Pancreas (tissue), 10 donors: ENCODE measurements at regions not wholly inside any gene's neighbourhood (a gene's known extent, or its start where the extent isn't known, plus 50 kb on each side); places are given as distances from the start of the nearest gene placed in this dataset.

Experiments used
- ATAC-seq, 4 donors: fragments of 200-7000 bp; cut with Tn5 transposase; one replicate each; pipeline versions ENCODE4 v1.8.0 to v1.9.1; 2020; ENCODE audit warnings: mild to moderate bottlenecking in 4 of 4, moderate library complexity in 4 of 4
- DNase-seq, 6 donors: peaks; one replicate each; pipeline ENCODE4 v3.0.0-alpha.2; 2020
- FAIRE-seq: peaks from 2 replicates; lab custom pipeline; 2012; peaks lifted over from hg19 to GRCh38; lab: Jason Lieb, UNC
- H3K27ac ChIP-seq, 4 donors: fragments of 200-600 bp; sonication (generic); 1 replicate in 3 of 4; 2 replicates in 1 of 4; pipeline versions ENCODE4 v1.5.0 to v1.8.0; 2020
- H3K27me3 ChIP-seq, 4 donors: fragments of 200-600 bp; one replicate each; pipeline ENCODE4 v1.8.0; 2021
- H3K36me3 ChIP-seq, 3 donors: fragments of 200-600 bp; sonication (generic) in 1 of 3; one replicate each; pipeline versions ENCODE4 v1.5.0 to v1.8.0; 2020 to 2021
- H3K4me1 ChIP-seq, 3 donors: fragments of 200-600 bp; one replicate each; pipeline ENCODE4 v1.8.0; 2021
- H3K4me3 ChIP-seq, 4 donors: fragments of 200-600 bp; sonication (generic) in 2 of 4; one replicate each; pipeline versions ENCODE4 v1.5.0 to v1.8.0; 2020 to 2021
- H3K9me3 ChIP-seq, 4 donors: fragments of 200-600 bp; one replicate each; pipeline ENCODE4 v1.8.0; 2021
- WGBS, 2 donors: extraction: QIAGEN DNeasy Blood & Tissue Kit; methylation state at CpG; one replicate each; pipeline ENCODE4 v1.1.7; 2013; 5-methylcytosine and 5-hydroxymethylcytosine counted together
- intact Hi-C, 3 donors: fragments of 100-400 bp; cut with DNase I; formaldehyde crosslinking; loops; one replicate each; pipeline versions ENCODE4 v1.11.1 to v1.14.2; 2022
- TF ChIP-seq, protein P1 (sequence below), 4 donors: fragments of 200-600 bp; sonication (generic) in 3 of 4; IDR thresholded peaks; one replicate each; pipeline versions ENCODE4 v1.5.0 to v1.8.0; 2021; ENCODE audit warnings: antibody characterized with exemption in 4 of 4
- donor health status: healthy with polysubstance abuse.
- donor health status: DM: no; HTN: no; CAD: no; lungs with moderate emphysema.
- donor health status: DM: no; HTN: no; CAD: no.
- donor health status: control.
- donor health status: control.
- donor health status: Bipolar disorder and iron deficiency.
- donor health status: DM: yes; HTN: yes; CAD: no.
- donor health status: DM: no; HTN: no; CAD: no.
- donor health status: DM: no; HTN: no; CAD: no.
- donor health status: DM: yes; HTN: yes; CAD: no.

DNA sequence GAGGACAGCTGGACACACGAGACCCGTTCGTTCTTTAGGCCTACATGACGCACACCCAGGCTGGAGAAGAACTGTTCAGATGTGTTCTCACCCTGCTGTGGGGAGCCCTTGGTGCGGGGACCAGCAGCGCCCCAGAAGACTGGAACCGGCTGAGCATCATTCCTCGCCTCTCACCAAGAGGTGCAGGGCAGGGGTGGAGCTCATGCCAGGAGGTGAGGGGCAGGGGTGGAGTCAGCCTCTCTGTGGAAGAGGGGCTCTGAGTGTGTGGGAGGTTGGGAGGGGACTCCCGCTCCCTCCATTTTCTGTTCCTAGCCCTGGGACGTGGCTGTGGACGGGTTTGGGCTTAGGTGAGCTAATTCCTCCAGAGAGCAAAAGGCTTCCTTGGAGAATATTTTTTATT is 66.0 kb upstream of the SHH start:
- no peaks in the 10 kb centered on the region for H3K4me1 ChIP-seq
- WGBS, 2 donors: 78% methylated on average over 11 of the region's 11 CpGs
- ATAC-seq: no peak
- no peaks in the 10 kb centered on the region for H3K27me3 ChIP-seq
- H3K27ac ChIP-seq: no peak overlapping the region
- intact Hi-C loops: no loop called here
- H3K4me3 ChIP-seq: no peak overlapping the region
- FAIRE-seq: no peak
- no peaks in the 10 kb centered on the region for H3K9me3 ChIP-seq
- TF ChIP-seq, protein P1, sequence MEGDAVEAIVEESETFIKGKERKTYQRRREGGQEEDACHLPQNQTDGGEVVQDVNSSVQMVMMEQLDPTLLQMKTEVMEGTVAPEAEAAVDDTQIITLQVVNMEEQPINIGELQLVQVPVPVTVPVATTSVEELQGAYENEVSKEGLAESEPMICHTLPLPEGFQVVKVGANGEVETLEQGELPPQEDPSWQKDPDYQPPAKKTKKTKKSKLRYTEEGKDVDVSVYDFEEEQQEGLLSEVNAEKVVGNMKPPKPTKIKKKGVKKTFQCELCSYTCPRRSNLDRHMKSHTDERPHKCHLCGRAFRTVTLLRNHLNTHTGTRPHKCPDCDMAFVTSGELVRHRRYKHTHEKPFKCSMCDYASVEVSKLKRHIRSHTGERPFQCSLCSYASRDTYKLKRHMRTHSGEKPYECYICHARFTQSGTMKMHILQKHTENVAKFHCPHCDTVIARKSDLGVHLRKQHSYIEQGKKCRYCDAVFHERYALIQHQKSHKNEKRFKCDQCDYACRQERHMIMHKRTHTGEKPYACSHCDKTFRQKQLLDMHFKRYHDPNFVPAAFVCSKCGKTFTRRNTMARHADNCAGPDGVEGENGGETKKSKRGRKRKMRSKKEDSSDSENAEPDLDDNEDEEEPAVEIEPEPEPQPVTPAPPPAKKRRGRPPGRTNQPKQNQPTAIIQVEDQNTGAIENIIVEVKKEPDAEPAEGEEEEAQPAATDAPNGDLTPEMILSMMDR (IDR thresholded peaks at IDR 0.05): no peak
- no peaks in the 10 kb centered on the region for H3K36me3 ChIP-seq
- no peak for DNase-seq

DNA sequence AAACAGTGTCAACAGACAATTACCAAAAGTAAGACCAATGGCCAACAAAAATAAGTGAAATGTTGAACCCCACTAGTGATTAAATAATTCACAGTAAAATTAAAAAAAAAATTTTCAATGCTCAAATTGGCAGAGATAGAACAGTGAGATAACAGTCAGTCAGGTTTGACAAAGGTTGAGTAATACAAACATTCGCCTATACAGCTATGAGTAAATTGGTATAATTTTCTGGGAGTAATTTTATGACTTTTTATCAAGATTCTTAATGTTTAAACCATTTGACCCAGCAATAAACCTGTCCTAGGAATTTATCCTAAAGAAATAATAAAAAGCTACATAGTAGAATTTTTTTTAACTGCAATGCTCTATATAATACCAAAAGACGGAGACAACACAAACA is 64.9 kb upstream of the SHH start:
- DNase-seq (no peak), ATAC-seq (no peak), FAIRE-seq (no peak)
- Histone ChIP-seq H3K4me3 (no peak overlapping the region), H3K27me3 (no peaks in the 10 kb centered on the region), H3K9me3 (no peaks in the 10 kb centered on the region), H3K36me3 (no peaks in the 10 kb centered on the region), H3K27ac (no peak overlapping the region), H3K4me1 (no peaks in the 10 kb centered on the region)
- TF ChIP-seq, protein P1 (IDR thresholded peaks at IDR 0.05): no peak
- 54 to 61% methylated on average over 2 of the region's 2 CpGs for WGBS, 2 donors
- intact Hi-C loops: no loop called here

DNA sequence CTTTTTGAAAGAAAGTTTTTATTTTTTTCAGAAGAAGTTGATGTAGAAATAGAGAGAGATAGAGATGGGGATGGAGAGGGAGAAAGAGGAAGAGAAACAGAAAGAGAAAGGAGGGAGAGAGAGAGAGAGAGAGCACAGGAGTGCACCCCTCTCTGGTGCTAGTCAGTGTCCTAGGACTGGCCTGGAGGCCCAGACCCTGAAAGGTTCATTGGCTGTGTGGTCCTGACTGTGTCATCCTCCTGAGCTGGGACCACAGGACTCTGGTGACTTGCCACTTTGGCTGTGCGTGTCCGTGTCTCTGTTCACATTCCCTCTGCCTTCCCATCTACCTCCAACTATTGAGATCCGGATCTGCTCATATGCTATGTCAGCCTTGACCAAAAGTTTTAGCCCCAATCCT is 62.1 kb upstream of the SHH start:
- 87 to 98% methylated on average over 3 of the region's 3 CpGs for WGBS, 2 donors
- Histone ChIP-seq H3K9me3 (no peaks in the 10 kb centered on the region), H3K4me1 (no peaks in the 10 kb centered on the region), H3K27ac (no peak overlapping the region), H3K27me3 (no peaks in the 10 kb centered on the region), H3K4me3 (no peak overlapping the region), H3K36me3 (no peaks in the 10 kb centered on the region)
- DNase-seq (no peak), FAIRE-seq (no peak), ATAC-seq (no peak)
- TF ChIP-seq, protein P1 (IDR thresholded peaks at IDR 0.05): no peak
- intact Hi-C loops: no loop called here

DNA sequence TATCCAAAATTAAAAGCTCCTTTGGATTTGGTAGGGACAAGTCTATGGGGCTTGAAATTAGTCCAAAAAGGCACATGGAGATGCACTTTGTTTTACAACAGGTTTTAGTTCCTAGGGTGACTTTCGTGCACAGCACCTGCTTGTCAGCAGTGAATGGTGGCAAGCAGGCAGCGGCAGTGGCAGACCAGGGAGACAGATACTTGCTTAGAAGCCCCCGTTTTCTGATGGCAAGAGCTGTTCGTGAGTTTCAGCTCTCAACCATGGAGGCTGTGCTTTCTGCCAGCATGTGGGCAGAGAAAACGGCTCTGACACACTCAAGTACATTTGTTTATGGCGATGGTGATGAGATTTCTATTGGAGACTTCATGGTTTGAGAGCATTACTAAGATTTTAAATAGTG is 61.7 kb upstream of the SHH start:
- no peaks in the 10 kb centered on the region for H3K36me3 ChIP-seq
- H3K27ac ChIP-seq: no peak overlapping the region
- DNase-seq (no peak), FAIRE-seq (no peak), ATAC-seq (no peak)
- no peak overlapping the region for H3K4me3 ChIP-seq
- H3K27me3 ChIP-seq: no peaks in the 10 kb centered on the region
- WGBS, 2 donors: 59 to 71% methylated on average over 6 of the region's 6 CpGs
- intact Hi-C loops: no loop called here
- H3K9me3 ChIP-seq: no peaks in the 10 kb centered on the region
- no peaks in the 10 kb centered on the region for H3K4me1 ChIP-seq
- TF ChIP-seq, protein P1 (IDR thresholded peaks at IDR 0.05): no peak

DNA sequence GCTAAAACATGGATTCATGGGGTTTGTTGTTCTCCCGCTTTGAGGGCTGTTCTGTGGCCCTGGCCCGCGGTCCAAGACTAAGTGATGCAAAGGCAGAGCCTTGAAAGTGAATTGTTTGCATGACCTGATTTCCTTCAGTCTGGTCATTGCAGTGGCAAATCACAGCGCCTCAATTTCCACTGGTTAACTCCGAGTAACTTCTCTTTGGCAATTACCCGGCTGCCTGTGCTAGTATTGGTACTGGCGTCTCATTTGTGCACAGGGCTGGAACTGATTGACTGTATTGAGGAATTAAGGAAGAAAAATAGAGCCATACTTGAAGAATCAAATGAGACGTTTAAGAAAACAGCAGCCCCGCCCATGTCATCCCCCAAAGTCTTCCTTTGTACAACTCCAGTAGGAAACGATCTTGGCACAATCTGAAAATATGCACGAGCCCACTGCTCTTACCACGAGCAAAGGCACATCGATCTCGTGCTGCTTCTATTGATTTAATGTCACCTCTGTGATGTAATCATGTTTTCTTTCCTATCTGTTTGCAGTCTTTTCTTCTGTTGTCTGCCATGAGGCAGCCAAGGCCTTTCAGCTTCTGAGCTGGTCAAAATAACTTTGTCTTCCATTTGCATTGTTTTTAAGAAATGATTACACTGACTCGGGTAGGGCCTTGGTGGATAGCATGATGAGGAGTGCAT is 60.6 kb upstream of the SHH start:
- no peak for FAIRE-seq
- Histone ChIP-seq H3K27ac (no peak overlapping the region), H3K4me3 (no peak overlapping the region), H3K36me3 (no peaks in the 10 kb centered on the region), H3K9me3 (no peaks in the 10 kb centered on the region), H3K27me3 (no peaks in the 10 kb centered on the region), H3K4me1 (no peaks in the 10 kb centered on the region)
- TF ChIP-seq, protein P1 (IDR thresholded peaks at IDR 0.05): no peak
- intact Hi-C loops: no loop called here
- no peak for DNase-seq
- WGBS, 2 donors: 34 to 41% methylated on average over 15 of the region's 15 CpGs
- no peak for ATAC-seq
